ENCODE measurements at regions not wholly inside any gene's neighbourhood (a gene's known extent, or its start where the extent isn't known, plus 50 kb on each side); places are given as distances from the start of the nearest gene placed in this dataset.
A peak's percentile ranks its signal among the peaks of the same experiment; 100 is the strongest.

GRCh38 chr13:111860231-111860552 lies 206.8 kb upstream of the SOX1 start:
- no peak for DNase-seq (ENCODE audit: low read depth, low spot score)

GRCh38 chr13:111861319-111861718 lies 205.6 kb upstream of the SOX1 start:
- in situ Hi-C loops (cut with HindIII; ENCODE audit: low pct_unique_long_range_greater_than_20kb, low sequenced_read_pairs), result no loop called here

More at GRCh38 chr13:111860231-111860552, 206.8 kb upstream of the SOX1 start:
- in situ Hi-C loops (cut with HindIII; ENCODE audit: low pct_unique_long_range_greater_than_20kb, low sequenced_read_pairs), result no loop called here

GRCh38 chr13:111861766-111862366 lies 205.1 kb upstream of the SOX1 start:
- DNase-seq (ENCODE audit: low read depth, low spot score), result peak; percentile 42
- in situ Hi-C loops (cut with HindIII; ENCODE audit: low pct_unique_long_range_greater_than_20kb, low sequenced_read_pairs), result no loop called here

More at GRCh38 chr13:111861319-111861718, 205.6 kb upstream of the SOX1 start:
- DNase-seq (ENCODE audit: low read depth, low spot score), result no peak

GRCh38 chr13:111862836-111863815 lies 203.8 kb upstream of the SOX1 start:
- DNase-seq (ENCODE audit: low read depth, low spot score), result no peak
- in situ Hi-C loops (cut with HindIII; ENCODE audit: low pct_unique_long_range_greater_than_20kb, low sequenced_read_pairs), result no loop called here

GRCh38 chr13:111864566-111864965 lies 202.4 kb upstream of the SOX1 start:
- DNase-seq (ENCODE audit: low read depth, low spot score), result no peak
- in situ Hi-C loops (cut with HindIII; ENCODE audit: low pct_unique_long_range_greater_than_20kb, low sequenced_read_pairs), result no loop called here

- in situ Hi-C loops (cut with HindIII; ENCODE audit: low pct_unique_long_range_greater_than_20kb, low sequenced_read_pairs), result no loop called here
- DNase-seq (ENCODE audit: low read depth, low spot score), result no peak
Measured at GRCh38 chr13:111865046-111865445, 201.9 kb upstream of the SOX1 start.

- in situ Hi-C loops (cut with HindIII; ENCODE audit: low pct_unique_long_range_greater_than_20kb, low sequenced_read_pairs), result no loop called here
- DNase-seq (ENCODE audit: low read depth, low spot score), result no peak
Measured at GRCh38 chr13:111865826-111866225, 201.1 kb upstream of the SOX1 start.

GRCh38 chr13:111866731-111867245 lies 200.2 kb upstream of the SOX1 start:
- DNase-seq (ENCODE audit: low read depth, low spot score), result no peak
- in situ Hi-C loops (cut with HindIII; ENCODE audit: low pct_unique_long_range_greater_than_20kb, low sequenced_read_pairs), result no loop called here

- no peak for DNase-seq (ENCODE audit: low read depth, low spot score)
- in situ Hi-C loops (cut with HindIII; ENCODE audit: low pct_unique_long_range_greater_than_20kb, low sequenced_read_pairs), result no loop called here
Measured at GRCh38 chr13:111867657-111868056, 199.3 kb upstream of the SOX1 start.

GRCh38 chr13:111868716-111869115 lies 198.2 kb upstream of the SOX1 start:
- no peak for DNase-seq (ENCODE audit: low read depth, low spot score)

GRCh38 chr13:111872475-111873150 lies 194.3 kb upstream of the SOX1 start:
- in situ Hi-C loops (cut with HindIII; ENCODE audit: low pct_unique_long_range_greater_than_20kb, low sequenced_read_pairs), result no loop called here
- no peak for DNase-seq (ENCODE audit: low read depth, low spot score)

More at GRCh38 chr13:111868716-111869115, 198.2 kb upstream of the SOX1 start:
- in situ Hi-C loops (cut with HindIII; ENCODE audit: low pct_unique_long_range_greater_than_20kb, low sequenced_read_pairs), result no loop called here

GRCh38 chr13:111873676-111874178 lies 193.2 kb upstream of the SOX1 start:
- DNase-seq (ENCODE audit: low read depth, low spot score), result no peak
- in situ Hi-C loops (cut with HindIII; ENCODE audit: low pct_unique_long_range_greater_than_20kb, low sequenced_read_pairs), result no loop called here

- no peak for DNase-seq (ENCODE audit: low read depth, low spot score)
- in situ Hi-C loops (cut with HindIII; ENCODE audit: low pct_unique_long_range_greater_than_20kb, low sequenced_read_pairs), result no loop called here
Measured at GRCh38 chr13:111874981-111875380, 192.0 kb upstream of the SOX1 start.

- DNase-seq (ENCODE audit: low read depth, low spot score), result no peak
- in situ Hi-C loops (cut with HindIII; ENCODE audit: low pct_unique_long_range_greater_than_20kb, low sequenced_read_pairs), result no loop called here
Measured at GRCh38 chr13:111875915-111876314, 191.0 kb upstream of the SOX1 start.

GRCh38 chr13:111876506-111876905 lies 190.4 kb upstream of the SOX1 start:
- in situ Hi-C loops (cut with HindIII; ENCODE audit: low pct_unique_long_range_greater_than_20kb, low sequenced_read_pairs), result no loop called here
- DNase-seq (ENCODE audit: low read depth, low spot score), result no peak

GRCh38 chr13:111877906-111878305 lies 189.0 kb upstream of the SOX1 start:
- in situ Hi-C loops (cut with HindIII; ENCODE audit: low pct_unique_long_range_greater_than_20kb, low sequenced_read_pairs), result no loop called here
- DNase-seq (ENCODE audit: low read depth, low spot score), result no peak

GRCh38 chr13:111879719-111880118 lies 187.2 kb upstream of the SOX1 start:
- DNase-seq (ENCODE audit: low read depth, low spot score), result no peak
- in situ Hi-C loops (cut with HindIII; ENCODE audit: low pct_unique_long_range_greater_than_20kb, low sequenced_read_pairs), result no loop called here

GRCh38 chr13:111880185-111880584 lies 186.8 kb upstream of the SOX1 start:
- in situ Hi-C loops (cut with HindIII; ENCODE audit: low pct_unique_long_range_greater_than_20kb, low sequenced_read_pairs), result no loop called here

More at GRCh38 chr13:111880185-111880584, 186.8 kb upstream of the SOX1 start:
- no peak for DNase-seq (ENCODE audit: low read depth, low spot score)

All from SK-MEL-5 (cell line).